ENCODE measurements at regions not wholly inside any gene's neighbourhood (a gene's known extent, or its start where the extent isn't known, plus 50 kb on each side); places are given as distances from the start of the nearest gene placed in this dataset.
A peak's percentile ranks its signal among the peaks of the same experiment; 100 is the strongest.

DNA sequence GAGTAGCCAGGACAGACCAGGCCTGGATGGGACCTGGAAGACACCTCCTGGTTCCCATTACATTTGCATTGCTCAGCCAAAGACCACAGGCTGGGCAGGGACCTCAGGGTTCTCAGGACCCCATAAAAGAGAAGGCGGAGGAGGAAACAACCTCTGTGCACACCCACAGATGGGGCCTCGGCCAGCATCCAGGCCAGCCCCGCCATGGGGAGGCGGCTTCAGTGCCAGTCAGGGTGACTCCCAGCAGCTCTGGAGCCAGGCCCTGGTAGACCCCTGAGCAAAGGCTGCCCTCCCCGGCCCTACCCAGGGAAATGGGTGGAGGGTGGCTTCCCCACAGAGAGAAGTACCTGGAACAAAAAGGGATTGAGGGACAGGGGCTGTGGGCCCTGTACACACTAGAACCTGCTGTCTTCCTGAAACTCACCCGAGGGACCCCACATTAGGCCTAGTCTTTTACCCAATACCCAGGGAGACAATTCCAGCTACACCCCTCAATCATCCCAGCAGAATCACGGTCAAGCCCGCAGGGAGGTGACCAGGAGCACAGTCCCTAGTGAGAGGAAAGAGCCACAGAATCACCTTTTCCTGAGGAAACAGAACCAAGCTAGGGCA lies 64.5 kb downstream of the PSMG1 start:
- H3K4me3 ChIP-seq (ENCODE audit: low read depth, poor library complexity, severe bottlenecking) = no peak overlapping the region
- TF ChIP-seq, protein P1, sequence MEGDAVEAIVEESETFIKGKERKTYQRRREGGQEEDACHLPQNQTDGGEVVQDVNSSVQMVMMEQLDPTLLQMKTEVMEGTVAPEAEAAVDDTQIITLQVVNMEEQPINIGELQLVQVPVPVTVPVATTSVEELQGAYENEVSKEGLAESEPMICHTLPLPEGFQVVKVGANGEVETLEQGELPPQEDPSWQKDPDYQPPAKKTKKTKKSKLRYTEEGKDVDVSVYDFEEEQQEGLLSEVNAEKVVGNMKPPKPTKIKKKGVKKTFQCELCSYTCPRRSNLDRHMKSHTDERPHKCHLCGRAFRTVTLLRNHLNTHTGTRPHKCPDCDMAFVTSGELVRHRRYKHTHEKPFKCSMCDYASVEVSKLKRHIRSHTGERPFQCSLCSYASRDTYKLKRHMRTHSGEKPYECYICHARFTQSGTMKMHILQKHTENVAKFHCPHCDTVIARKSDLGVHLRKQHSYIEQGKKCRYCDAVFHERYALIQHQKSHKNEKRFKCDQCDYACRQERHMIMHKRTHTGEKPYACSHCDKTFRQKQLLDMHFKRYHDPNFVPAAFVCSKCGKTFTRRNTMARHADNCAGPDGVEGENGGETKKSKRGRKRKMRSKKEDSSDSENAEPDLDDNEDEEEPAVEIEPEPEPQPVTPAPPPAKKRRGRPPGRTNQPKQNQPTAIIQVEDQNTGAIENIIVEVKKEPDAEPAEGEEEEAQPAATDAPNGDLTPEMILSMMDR (IDR thresholded peaks at IDR 0.05) = no peak
- no peak for TF ChIP-seq POLR2A (IDR thresholded peaks at IDR 0.05)
- WGBS, 2 donors = 92 to 94% methylated on average over 8 of the region's 8 CpGs
- intact Hi-C loops (cut with DNase I; ENCODE audit: low total_unique reads) = no loop called here
- peak in 1 of 2 donors; percentile 70 for DNase-seq (ENCODE audit: low spot score in 2 of 2)

DNA sequence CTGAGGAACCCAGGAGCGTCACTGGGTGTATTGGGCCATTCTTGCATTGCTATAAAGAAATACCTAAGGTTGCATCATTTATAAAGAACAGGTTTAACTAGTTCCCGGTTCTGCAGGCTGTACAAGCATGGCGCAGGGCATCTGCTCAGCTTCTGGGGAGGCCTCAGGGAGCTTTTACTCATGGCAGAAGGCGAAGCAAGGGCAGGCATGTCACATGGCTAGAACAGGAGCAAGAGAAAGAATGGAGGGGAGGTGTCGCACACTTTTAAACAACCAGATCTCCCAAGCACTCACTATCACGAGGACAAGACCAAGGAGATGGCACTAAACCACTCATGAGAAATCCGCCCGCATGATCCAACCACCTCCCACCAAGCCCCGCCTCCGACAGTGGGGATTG lies 65.2 kb downstream of the PSMG1 start:
- intact Hi-C loops (cut with DNase I; ENCODE audit: low total_unique reads) = no loop called here
- no peak for DNase-seq (ENCODE audit: low spot score in 2 of 2)

DNA sequence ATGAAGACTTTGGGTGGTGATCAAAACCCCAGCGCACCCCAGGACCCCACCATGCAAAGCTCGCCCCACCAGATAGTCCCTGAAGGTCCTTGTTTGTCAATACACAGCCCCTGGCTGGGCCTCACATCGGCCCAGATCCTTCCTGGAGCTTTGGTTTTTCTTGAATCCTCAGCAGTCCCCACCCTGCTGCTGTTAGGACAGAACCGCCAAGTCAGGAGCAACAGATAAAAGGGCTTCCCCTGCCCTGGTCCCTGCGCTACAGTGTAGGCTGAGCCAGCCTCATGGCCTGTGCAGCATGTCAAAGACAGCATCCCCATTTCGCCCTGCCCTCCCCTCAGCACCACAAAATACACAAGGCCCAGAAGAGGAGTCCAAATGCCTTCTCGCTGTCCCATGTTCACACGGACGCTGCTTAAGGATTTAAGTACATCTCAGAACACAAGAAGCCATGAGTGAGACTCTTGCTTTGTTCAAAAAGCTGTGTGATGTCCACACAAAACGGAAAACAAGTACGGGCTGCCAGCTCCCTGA lies 65.7 kb downstream of the PSMG1 start:
- DNase-seq (ENCODE audit: low spot score in 2 of 2) = peak in 1 of 2 donors; percentile 76
- H3K4me3 ChIP-seq (ENCODE audit: low read depth, poor library complexity, severe bottlenecking) = no peak overlapping the region
- intact Hi-C loops (cut with DNase I; ENCODE audit: low total_unique reads) = no loop called here
- TF ChIP-seq, protein P1 (IDR thresholded peaks at IDR 0.05) = no peak
- TF ChIP-seq POLR2A (IDR thresholded peaks at IDR 0.05) = no peak
- 95 to 96% methylated on average over 11 of the region's 11 CpGs for WGBS, 2 donors

More for the DNA sequence above, 65.2 kb downstream of the PSMG1 start:
- no peak for TF ChIP-seq POLR2A (IDR thresholded peaks at IDR 0.05)
- TF ChIP-seq, protein P1 (IDR thresholded peaks at IDR 0.05) = no peak
- no peak overlapping the region for H3K4me3 ChIP-seq (ENCODE audit: low read depth, poor library complexity, severe bottlenecking)
- WGBS, 2 donors = 94 to 96% methylated on average over 10 of the region's 10 CpGs

DNA sequence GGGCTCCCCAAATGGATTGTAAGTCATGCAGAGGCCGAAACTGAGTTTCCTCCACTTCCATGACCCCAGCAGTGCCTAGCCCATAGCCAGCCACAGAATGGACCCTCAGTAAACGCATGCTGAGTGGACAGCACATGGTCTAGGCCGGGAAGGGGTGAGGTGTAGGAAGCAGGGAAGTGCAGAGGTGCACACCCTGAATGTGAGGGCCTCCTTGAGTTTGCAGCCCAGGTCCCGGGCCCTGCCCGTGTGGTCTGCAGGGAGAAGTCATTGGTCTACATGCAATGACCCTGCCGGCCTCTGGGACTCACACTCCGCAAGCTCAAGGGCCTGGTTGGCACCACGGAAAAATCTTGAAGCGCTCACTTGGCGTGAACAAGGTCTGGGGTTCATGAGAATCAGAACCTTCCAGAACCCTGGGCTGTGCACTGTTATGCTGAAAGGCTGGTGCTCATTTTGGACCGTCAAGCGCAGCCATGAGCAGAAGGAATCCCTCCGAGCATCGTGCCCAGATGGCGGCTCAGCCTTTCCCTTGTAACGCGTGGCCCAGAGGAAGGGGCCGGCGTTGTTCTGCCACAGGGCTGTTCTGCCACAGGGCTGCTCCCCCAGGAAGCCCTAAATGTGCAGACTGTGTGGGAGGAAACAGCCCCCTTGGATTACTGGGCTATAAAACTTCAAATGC lies 66.4 kb downstream of the PSMG1 start:
- H3K4me3 ChIP-seq (ENCODE audit: low read depth, poor library complexity, severe bottlenecking) = no peak overlapping the region
- peak in 1 of 2 donors; percentile 72 for DNase-seq (ENCODE audit: low spot score in 2 of 2)

DNA sequence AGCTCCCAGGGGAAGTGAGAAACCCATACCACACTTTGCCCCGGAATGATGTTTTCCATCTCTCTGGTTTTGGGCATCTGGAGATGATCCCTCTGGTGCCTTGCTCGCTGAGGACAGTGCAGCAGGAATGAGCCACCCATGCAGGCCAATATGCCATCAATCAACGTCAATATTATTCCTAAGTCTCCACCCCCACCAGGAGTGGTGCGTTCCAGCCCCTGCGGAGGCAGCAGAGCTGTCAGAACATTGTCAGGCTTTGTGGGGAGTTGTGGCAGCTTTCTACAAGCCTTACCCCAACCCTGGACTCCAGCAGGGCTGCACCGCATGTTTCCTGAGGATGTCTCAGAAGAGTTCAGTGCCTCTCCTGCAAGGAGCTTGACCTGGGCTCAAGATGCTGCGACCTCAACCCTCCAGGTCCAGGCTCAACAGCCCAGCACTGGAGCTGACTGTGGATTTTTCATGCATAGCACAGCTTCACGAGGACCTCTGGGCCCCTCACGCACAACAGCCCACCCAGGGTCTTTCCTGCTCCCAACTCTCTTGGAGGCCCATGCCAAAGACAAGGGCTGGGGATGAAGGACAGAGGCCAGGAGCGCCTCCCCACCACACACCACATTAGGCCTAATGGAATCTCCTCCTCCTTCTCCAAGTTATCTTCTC lies 67.5 kb downstream of the PSMG1 start:
- peak in 1 of 2 donors; percentile 74 for DNase-seq (ENCODE audit: low spot score in 2 of 2)
- WGBS, 2 donors = 61 to 80% methylated on average over 9 to 10 of the region's 10 CpGs
- no peak overlapping the region for H3K4me3 ChIP-seq (ENCODE audit: low read depth, poor library complexity, severe bottlenecking)
- intact Hi-C loops (cut with DNase I; ENCODE audit: low total_unique reads) = no loop called here
- TF ChIP-seq POLR2A (IDR thresholded peaks at IDR 0.05) = no peak
- TF ChIP-seq, protein P1 (IDR thresholded peaks at IDR 0.05) = no peak

More for the DNA sequence above, 66.4 kb downstream of the PSMG1 start:
- intact Hi-C loops (cut with DNase I; ENCODE audit: low total_unique reads) = no loop called here
- 96 to 97% methylated on average over 17 to 19 of the region's 19 CpGs for WGBS, 2 donors
- TF ChIP-seq POLR2A (IDR thresholded peaks at IDR 0.05) = no peak
- TF ChIP-seq, protein P1 (IDR thresholded peaks at IDR 0.05) = no peak

Measured in lower leg skin (tissue), 4 donors.